Uterus (tissue), 2 donors: ENCODE measurements at regions not wholly inside any gene's neighbourhood (a gene's known extent, or its start where the extent isn't known, plus 50 kb on each side); places are given as distances from the start of the nearest gene placed in this dataset.

Experiments
- CTCF ChIP-seq, 4 experiments: fragments of 200-600 bp in 2 of 4; fragments of 450-650 bp in 2 of 4; sonication (generic) in 2 of 4; IDR thresholded peaks; one replicate each; pipeline ENCODE4 v1.5.1; 2016 to 2019; ENCODE audit warnings: antibody characterized with exemption in 4 of 4, mild to moderate bottlenecking in 2 of 4, moderate library complexity in 1 of 4
- POLR2A ChIP-seq, 2 donors: fragments of 450-650 bp; IDR thresholded peaks; one replicate each; pipeline ENCODE4 v1.6.1; 2016; ENCODE audit warnings: antibody characterized with exemption in 2 of 2, mild to moderate bottlenecking in 1 of 2, moderate library complexity in 1 of 2

DNA sequence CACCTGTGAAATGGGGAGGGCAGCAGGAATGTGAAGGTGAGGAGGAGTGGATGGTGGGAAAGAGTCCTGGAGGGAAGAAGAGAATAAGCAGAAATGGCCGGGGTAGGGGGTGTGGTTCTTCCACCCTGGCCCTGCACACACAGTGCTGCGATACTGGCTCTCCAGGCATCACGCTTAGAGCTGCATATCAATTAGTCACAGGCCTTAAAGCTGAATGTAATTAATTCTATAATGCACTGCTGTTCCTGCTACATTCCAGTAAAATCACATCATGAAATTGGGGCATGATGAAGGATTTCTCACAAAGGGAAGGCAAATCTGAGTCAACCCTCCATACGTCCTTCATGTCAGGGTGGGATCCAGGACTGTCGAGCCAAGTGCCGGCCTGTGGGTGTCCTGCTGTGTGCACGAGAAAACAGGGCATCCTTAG is 566.1 kb downstream of the BCL11B start:
- TF ChIP-seq CTCF (IDR thresholded peaks at IDR 0.05) (no peak), POLR2A (IDR thresholded peaks at IDR 0.05) (no peak)
